NCI-H146 treated with DMSO at 0.1 percent for 48 hours (cell line): ENCODE measurements at regions not wholly inside any gene's neighbourhood (a gene's known extent, or its start where the extent isn't known, plus 50 kb on each side); places are given as distances from the start of the nearest gene placed in this dataset.
A peak's percentile ranks its signal among the peaks of the same experiment; 100 is the strongest.
"Not testable (repeated sequence)": the region's sequence is repeated elsewhere in the genome, so short reads cannot be mapped to it uniquely, and the experiment has no call there.

Experiments
- DNase-seq: peaks from one replicate; lab custom pipeline; 2025; ENCODE audit not compliant: unreplicated experiment; lab: John Stamatoyannopoulos, UW

GRCh38 chr3:152578769-152579168, 256.2 kb upstream of the P2RY1 start:
- DNase-seq: no peak

- no peak for DNase-seq
Measured at GRCh38 chr3:152581951-152582350, 253.0 kb upstream of the P2RY1 start.

- no peak for DNase-seq
Measured at GRCh38 chr3:152583963-152584362, 251.0 kb upstream of the P2RY1 start.

GRCh38 chr3:152586974-152587373, 248.0 kb upstream of the P2RY1 start:
- DNase-seq: no peak

- no peak for DNase-seq
Measured at GRCh38 chr3:152587861-152588260, 247.1 kb upstream of the P2RY1 start.

GRCh38 chr3:152589644-152590043, 245.3 kb upstream of the P2RY1 start:
- no peak for DNase-seq

GRCh38 chr3:152591515-152591914, 243.4 kb upstream of the P2RY1 start:
- DNase-seq: no peak

GRCh38 chr3:152593242-152593641, 241.7 kb upstream of the P2RY1 start:
- DNase-seq: no peak

- no peak for DNase-seq
Measured at GRCh38 chr3:152595975-152596821, 238.7 kb upstream of the P2RY1 start.

- DNase-seq: not testable (repeated sequence)
Measured at GRCh38 chr3:152596832-152597231, 238.1 kb upstream of the P2RY1 start.

- DNase-seq: peak; percentile 25
Measured at GRCh38 chr3:152606146-152606545, 228.8 kb upstream of the P2RY1 start.

- DNase-seq: no peak
Measured at GRCh38 chr3:152607179-152607578, 227.8 kb upstream of the P2RY1 start.

- no peak for DNase-seq
Measured at GRCh38 chr3:152608696-152609594, 226.0 kb upstream of the P2RY1 start.

GRCh38 chr3:152609891-152610290, 225.0 kb upstream of the P2RY1 start:
- DNase-seq: peak; percentile 57

GRCh38 chr3:152610622-152611021, 224.3 kb upstream of the P2RY1 start:
- peak; percentile 79 for DNase-seq

- DNase-seq: no peak
Measured at GRCh38 chr3:152611905-152612304, 223.0 kb upstream of the P2RY1 start.

- DNase-seq: no peak
Measured at GRCh38 chr3:152613851-152614250, 221.1 kb upstream of the P2RY1 start.

- DNase-seq: no peak
Measured at GRCh38 chr3:152615681-152616080, 219.2 kb upstream of the P2RY1 start.

- DNase-seq: no peak
Measured at GRCh38 chr3:152617609-152618008, 217.3 kb upstream of the P2RY1 start.

GRCh38 chr3:152618529-152618928, 216.4 kb upstream of the P2RY1 start:
- no peak for DNase-seq

GRCh38 chr3:152619691-152620090, 215.2 kb upstream of the P2RY1 start:
- no peak for DNase-seq

GRCh38 chr3:152620395-152620794, 214.5 kb upstream of the P2RY1 start:
- no peak for DNase-seq
